Lung (tissue), 11 donors: ENCODE measurements at regions not wholly inside any gene's neighbourhood (a gene's known extent, or its start where the extent isn't known, plus 50 kb on each side); places are given as distances from the start of the nearest gene placed in this dataset.

Experiments used
- ATAC-seq: fragments of 200-7000 bp; cut with Tn5 transposase; one replicate; pipeline ENCODE4 v1.9.1; 2020; ENCODE audit warnings: moderate number of reproducible peaks; ENCODE audit not compliant: insufficient read depth, low FRiP score
- DNase-seq, 3 donors: peaks; one replicate each; pipeline ENCODE4 v3.0.0-alpha.2; 2013 to 2017
- H3K27ac ChIP-seq, 2 donors: one replicate each; pipeline ENCODE4 v1.5.1; 2013; ENCODE audit warnings: mild to moderate bottlenecking in 2 of 2, moderate library complexity in 2 of 2, control low read depth in 1 of 2, inconsistent platforms in 1 of 2, low read depth in 1 of 2, low read length in 1 of 2
- H3K27me3 ChIP-seq, 3 donors: one replicate each; pipeline ENCODE4 v1.5.1; 2013; ENCODE audit warnings: low read length in 2 of 3; ENCODE audit not compliant: control insufficient read depth in 3 of 3, insufficient read depth in 3 of 3
- H3K36me3 ChIP-seq, 4 donors: one replicate each; pipeline ENCODE4 v1.5.1; 2013; ENCODE audit warnings: low read length in 4 of 4, mild to moderate bottlenecking in 1 of 4, moderate library complexity in 1 of 4; ENCODE audit not compliant: control insufficient read depth in 4 of 4, insufficient read depth in 4 of 4
- H3K4me1 ChIP-seq, 5 donors: one replicate each; pipeline ENCODE4 v1.5.1; 2013; ENCODE audit warnings: low read length in 5 of 5, mild to moderate bottlenecking in 2 of 5, moderate library complexity in 1 of 5; ENCODE audit not compliant: control insufficient read depth in 5 of 5, insufficient read depth in 5 of 5
- H3K4me3 ChIP-seq: one replicate; pipeline ENCODE4 v1.5.1; 2013; ENCODE audit warnings: mild to moderate bottlenecking, control low read depth, moderate library complexity
- H3K9ac ChIP-seq, 2 donors: one replicate each; pipeline ENCODE4 v1.5.1; 2013; ENCODE audit warnings: low read length in 2 of 2, control low read depth in 1 of 2; ENCODE audit not compliant: insufficient read depth in 1 of 2
- H3K9me3 ChIP-seq, 4 donors: one replicate each; pipeline ENCODE4 v1.5.1; 2013; ENCODE audit warnings: low read length in 3 of 4, mild to moderate bottlenecking in 1 of 4, moderate library complexity in 1 of 4; ENCODE audit not compliant: control insufficient read depth in 4 of 4, insufficient read depth in 3 of 4
- CTCF ChIP-seq: IDR thresholded peaks from 2 replicates; pipeline ENCODE4 v1.5.1; 2012; ENCODE audit warnings: mild to moderate bottlenecking; ENCODE audit errors: control extremely low read depth, extremely low read depth
- WGBS, 2 donors: extraction: QIAGEN DNeasy Blood & Tissue Kit; methylation state at CpG; one replicate each; pipeline ENCODE4 v1.1.7; 2013; 5-methylcytosine and 5-hydroxymethylcytosine counted together
- donor health status: control.
- donor health status: control.
- donor health status: Bipolar disorder and iron deficiency.
- donor health status: healthy.
- donor health status: DM: yes; HTN: yes; CAD: no.

GRCh38 chr7:67732898-67733297 is 736.3 kb downstream of the TYW1 start:
- H3K27ac ChIP-seq = no peak overlapping the region
- no peak overlapping the region for H3K4me3 ChIP-seq
- no peaks in the 10 kb centered on the region for H3K27me3 ChIP-seq
- ATAC-seq = no peak
- DNase-seq = no peak
- H3K36me3 ChIP-seq = no peaks in the 10 kb centered on the region
- H3K9me3 ChIP-seq = no peaks in the 10 kb centered on the region
- TF ChIP-seq CTCF = no peak
- H3K9ac ChIP-seq = no peak overlapping the region
- no peaks in the 10 kb centered on the region for H3K4me1 ChIP-seq
- 52 to 64% methylated on average over 1 of the region's 1 CpG for WGBS, 2 donors

GRCh38 chr7:67738145-67738544 is 741.5 kb downstream of the TYW1 start:
- DNase-seq (no peak), ATAC-seq (no peak)
- 81 to 83% methylated on average over 3 of the region's 3 CpGs for WGBS, 2 donors
- Histone ChIP-seq H3K36me3 (no peaks in the 10 kb centered on the region), H3K9ac (no peak overlapping the region), H3K27me3 (no peaks in the 10 kb centered on the region), H3K4me3 (no peak overlapping the region), H3K4me1 (peaks cover 0 to 9% (median 0%) of the 10 kb centered on the region in 5 donors), H3K9me3 (peaks cover 0 to 6% (median under 1%) of the 10 kb centered on the region in 4 donors), H3K27ac (no peak overlapping the region)
- TF ChIP-seq CTCF = no peak

GRCh38 chr7:67738958-67739357 is 742.3 kb downstream of the TYW1 start:
- ATAC-seq (no peak), DNase-seq (peak; percentile 46 to 94 (median 81))
- no peak for TF ChIP-seq CTCF
- H3K9me3 ChIP-seq = peaks cover 0 to 6% (median under 1%) of the 10 kb centered on the region in 4 donors
- no peaks in the 10 kb centered on the region for H3K36me3 ChIP-seq
- H3K27me3 ChIP-seq = no peaks in the 10 kb centered on the region
- WGBS, 2 donors = 32 to 35% methylated on average over 6 of the region's 6 CpGs
- H3K9ac ChIP-seq = no peak overlapping the region
- H3K4me3 ChIP-seq = no peak overlapping the region
- H3K4me1 ChIP-seq = peaks cover 0 to 9% (median 0%) of the 10 kb centered on the region in 5 donors
- H3K27ac ChIP-seq = no peak overlapping the region

GRCh38 chr7:67743501-67743900 is 746.9 kb downstream of the TYW1 start:
- Histone ChIP-seq H3K9ac (no peak overlapping the region), H3K36me3 (no peaks in the 10 kb centered on the region), H3K27me3 (no peaks in the 10 kb centered on the region), H3K9me3 (peaks cover 0 to 5% (median under 1%) of the 10 kb centered on the region in 4 donors), H3K4me1 (peaks cover 0 to 9% (median 0%) of the 10 kb centered on the region in 5 donors), H3K4me3 (no peak overlapping the region), H3K27ac (no peak overlapping the region)
- no peak for TF ChIP-seq CTCF
- ATAC-seq (no peak), DNase-seq (no peak)
- 91 to 100% methylated on average over 1 of the region's 1 CpG for WGBS, 2 donors
